Stomach (tissue), 4 donors: ENCODE measurements at regions not wholly inside any gene's neighbourhood (a gene's known extent, or its start where the extent isn't known, plus 50 kb on each side); places are given as distances from the start of the nearest gene placed in this dataset.

Experiments used
- POLR2A ChIP-seq, 4 donors: fragments of 450-650 bp; IDR thresholded peaks; one replicate each; pipeline ENCODE4 v1.6.1; 2016; ENCODE audit warnings: antibody characterized with exemption in 4 of 4, control low read depth in 2 of 4, mild to moderate bottlenecking in 1 of 4, moderate library complexity in 1 of 4
- POLR2AphosphoS5 ChIP-seq, 3 donors: sonication (generic); formaldehyde crosslinking; IDR thresholded peaks; one replicate each; pipeline ENCODE4 v1.6.1; 2016; ENCODE audit warnings: antibody characterized with exemption in 3 of 3
- TF ChIP-seq, protein P1 (sequence below), 7 experiments: fragments of 450-650 bp in 4 of 7; fragments of 200-600 bp in 3 of 7; sonication (generic) in 3 of 7; IDR thresholded peaks; one replicate each; pipeline ENCODE4 v1.5.1; 2016 to 2019; ENCODE audit warnings: antibody characterized with exemption in 7 of 7, control low read depth in 2 of 7, mild to moderate bottlenecking in 1 of 7

- TF ChIP-seq, protein P1, sequence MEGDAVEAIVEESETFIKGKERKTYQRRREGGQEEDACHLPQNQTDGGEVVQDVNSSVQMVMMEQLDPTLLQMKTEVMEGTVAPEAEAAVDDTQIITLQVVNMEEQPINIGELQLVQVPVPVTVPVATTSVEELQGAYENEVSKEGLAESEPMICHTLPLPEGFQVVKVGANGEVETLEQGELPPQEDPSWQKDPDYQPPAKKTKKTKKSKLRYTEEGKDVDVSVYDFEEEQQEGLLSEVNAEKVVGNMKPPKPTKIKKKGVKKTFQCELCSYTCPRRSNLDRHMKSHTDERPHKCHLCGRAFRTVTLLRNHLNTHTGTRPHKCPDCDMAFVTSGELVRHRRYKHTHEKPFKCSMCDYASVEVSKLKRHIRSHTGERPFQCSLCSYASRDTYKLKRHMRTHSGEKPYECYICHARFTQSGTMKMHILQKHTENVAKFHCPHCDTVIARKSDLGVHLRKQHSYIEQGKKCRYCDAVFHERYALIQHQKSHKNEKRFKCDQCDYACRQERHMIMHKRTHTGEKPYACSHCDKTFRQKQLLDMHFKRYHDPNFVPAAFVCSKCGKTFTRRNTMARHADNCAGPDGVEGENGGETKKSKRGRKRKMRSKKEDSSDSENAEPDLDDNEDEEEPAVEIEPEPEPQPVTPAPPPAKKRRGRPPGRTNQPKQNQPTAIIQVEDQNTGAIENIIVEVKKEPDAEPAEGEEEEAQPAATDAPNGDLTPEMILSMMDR (IDR thresholded peaks at IDR 0.05) = no peak
- TF ChIP-seq POLR2A (IDR thresholded peaks at IDR 0.05) (no peak), POLR2AphosphoS5 (IDR thresholded peaks at IDR 0.05) (no peak)
Measured at GRCh38 chr4:141352331-141352730, 131.6 kb downstream of the ZNF330 start.
